ENCODE measurements at regions not wholly inside any gene's neighbourhood (a gene's known extent, or its start where the extent isn't known, plus 50 kb on each side); places are given as distances from the start of the nearest gene placed in this dataset.
"Not testable (repeated sequence)": the region's sequence is repeated elsewhere in the genome, so short reads cannot be mapped to it uniquely, and the experiment has no call there.

- DNase-seq, result peak in 3 of 14 donors; percentile 4 to 56 (median 7)
Measured at GRCh38 chr17:64724246-64724645, 62.1 kb upstream of the SMURF2 start.

- no peak for DNase-seq
Measured at GRCh38 chr17:64723781-64724180, 61.7 kb upstream of the SMURF2 start.

DNA sequence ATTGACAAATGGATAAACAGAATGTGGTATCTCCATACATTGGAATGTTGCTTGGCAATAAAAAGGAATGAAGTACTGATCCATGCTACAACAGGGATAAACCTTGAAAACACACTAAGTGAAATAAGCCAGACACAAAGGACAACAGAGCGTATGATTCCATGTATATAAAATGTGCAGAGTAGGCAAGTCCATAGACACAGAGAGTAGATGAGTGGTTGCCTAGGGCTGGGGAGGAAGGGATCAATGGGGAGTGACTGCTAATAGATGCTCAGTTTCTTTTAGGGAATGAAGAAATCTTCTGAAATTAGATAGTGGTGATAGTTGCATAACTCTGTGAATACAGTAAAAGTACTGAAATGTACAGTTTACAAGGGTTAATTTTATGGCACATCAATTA, 59.4 kb upstream of the SMURF2 start:
- DNase-seq, result not testable (repeated sequence)

GRCh38 chr17:64720253-64720652, 58.1 kb upstream of the SMURF2 start:
- peak in 1 of 14 donors; percentile 12 for DNase-seq

DNA sequence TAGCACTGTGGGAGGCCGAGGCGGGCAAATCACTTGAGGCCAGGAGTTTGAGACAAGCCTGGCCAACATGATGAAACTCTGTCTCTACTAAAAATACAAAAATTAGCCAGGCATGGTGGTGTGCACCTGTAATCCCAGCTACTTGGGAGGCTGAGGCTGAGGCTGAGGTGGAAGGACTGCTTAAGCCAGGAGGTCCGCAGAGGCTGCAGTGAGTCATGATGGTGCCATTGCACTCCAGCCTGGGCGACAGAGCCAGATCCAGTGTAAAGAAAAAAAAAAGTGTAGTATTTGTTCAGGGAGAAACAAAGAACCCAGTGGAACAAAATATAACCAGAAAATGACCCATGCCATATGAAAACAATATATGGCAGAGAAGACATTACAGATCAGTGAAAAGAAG, 57.4 kb upstream of the SMURF2 start:
- not testable (repeated sequence) for DNase-seq

GRCh38 chr17:64718816-64719215, 56.7 kb upstream of the SMURF2 start:
- not testable (repeated sequence) for DNase-seq

DNA sequence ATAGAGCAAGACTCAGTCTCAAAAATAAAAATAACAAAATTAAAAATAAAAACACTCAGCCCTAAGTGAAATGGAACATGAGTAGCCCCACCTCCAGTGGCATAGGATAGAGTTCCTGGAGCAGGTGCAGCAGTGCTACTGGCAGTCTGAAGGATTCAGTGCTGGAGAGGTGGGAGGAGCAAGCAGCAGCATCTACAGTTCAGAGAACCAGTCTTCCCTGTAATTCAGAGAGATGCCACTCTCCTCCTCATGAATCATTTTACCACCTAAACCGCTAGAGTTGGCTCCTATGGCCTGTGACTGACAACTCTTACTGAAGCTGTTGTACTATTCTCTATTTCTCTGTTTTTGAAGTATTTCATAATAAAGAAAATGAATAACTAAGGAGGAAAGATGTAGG, 56.0 kb upstream of the SMURF2 start:
- no peak for DNase-seq

DNA sequence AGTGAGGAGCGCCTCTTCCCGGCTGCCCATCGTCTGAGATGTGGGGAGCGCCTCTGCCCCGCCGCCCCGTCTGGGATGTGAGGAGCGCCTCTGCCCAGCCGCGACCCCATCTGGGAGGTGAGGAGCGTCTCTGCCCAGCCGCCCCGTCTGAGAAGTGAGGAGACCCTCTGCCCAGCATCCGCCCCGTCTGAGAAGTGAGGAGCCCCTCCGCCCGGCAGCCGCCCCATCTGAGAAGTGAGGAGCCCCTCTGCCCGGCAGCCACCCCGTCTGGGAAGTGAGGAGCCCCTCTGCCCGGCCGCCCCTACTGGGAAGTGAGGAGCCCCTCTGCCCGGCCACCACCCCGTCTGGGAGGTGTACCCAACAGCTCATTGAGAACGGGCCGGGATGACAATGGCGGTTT, 54.4 kb upstream of the SMURF2 start:
- DNase-seq, result not testable (repeated sequence)

GRCh38 chr17:64713786-64714185, 51.7 kb upstream of the SMURF2 start:
- DNase-seq, result not testable (repeated sequence)

DNA sequence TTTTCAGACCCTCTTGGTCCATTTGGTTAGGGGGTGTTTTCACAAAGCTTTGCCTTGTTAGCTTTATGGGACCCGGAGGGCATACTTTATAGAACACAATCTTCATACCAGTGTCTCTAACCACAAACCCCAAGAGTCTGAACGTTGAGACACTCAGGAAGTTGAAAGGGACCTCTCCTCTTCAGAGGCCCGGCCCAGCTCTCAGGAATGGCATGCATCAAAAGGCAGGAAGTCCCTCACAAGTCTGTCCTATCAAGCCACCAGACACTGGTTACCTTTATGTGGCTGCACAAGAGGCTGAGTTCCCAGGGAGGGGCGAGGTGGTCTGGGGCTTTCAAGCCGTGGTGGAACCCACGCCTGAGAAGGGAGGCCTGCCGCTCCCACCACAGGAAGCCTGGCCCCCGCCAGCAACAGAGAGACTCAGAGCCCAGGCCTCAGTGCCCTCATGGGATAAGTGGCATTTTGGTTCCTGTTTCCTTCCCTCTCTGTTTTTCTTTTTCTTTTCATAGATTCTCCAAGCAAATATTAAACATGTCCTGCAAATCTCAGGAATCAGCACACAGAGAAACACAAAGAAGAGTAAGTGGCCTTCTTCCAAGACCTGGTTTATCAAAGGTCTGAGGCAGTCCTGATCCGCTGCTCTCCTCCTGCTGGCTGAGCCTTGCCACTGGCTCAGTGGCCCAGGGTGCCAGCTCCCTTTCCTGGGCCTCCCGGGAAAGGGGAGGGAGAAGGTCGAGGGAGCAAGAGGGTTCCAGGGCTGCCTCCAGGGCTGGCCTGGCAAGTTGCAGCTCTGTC, 50.6 kb upstream of the SMURF2 start:
- DNase-seq, result not testable (repeated sequence)

All from C1 segment of cervical spinal cord (tissue), 14 donors.